ENCODE measurements at regions not wholly inside any gene's neighbourhood (a gene's known extent, or its start where the extent isn't known, plus 50 kb on each side); places are given as distances from the start of the nearest gene placed in this dataset.

DNA sequence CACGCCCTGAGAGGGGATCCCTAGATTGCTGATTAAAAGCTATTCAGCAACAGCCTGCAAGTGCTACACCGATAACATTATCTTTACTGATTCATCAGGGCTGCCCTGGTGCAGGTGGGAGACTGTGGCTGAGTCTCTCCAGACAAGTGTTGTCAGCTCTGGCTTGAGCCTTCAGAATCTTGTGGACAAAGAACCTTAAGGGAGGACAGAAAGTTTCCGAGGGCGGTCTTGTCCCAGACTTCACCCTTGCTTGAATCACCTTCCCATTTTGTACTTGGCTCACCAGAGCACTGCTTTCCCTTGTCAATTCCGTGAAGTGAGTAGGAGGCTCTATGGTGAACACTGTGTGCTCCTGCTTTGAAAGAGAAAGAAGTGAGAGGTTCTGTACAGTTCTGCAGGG lies 88.6 kb upstream of the PCSK2 start:
- TF ChIP-seq CTCF (IDR thresholded peaks at IDR 0.05; ENCODE audit: insufficient read depth, low read length, poor library complexity, severe bottlenecking) = no peak
- DNase-seq (ENCODE audit: extremely low read depth, insufficient read length) = no peak
- H3K36me3 ChIP-seq (ENCODE audit: control insufficient read depth, insufficient read depth, low read length) = no peaks in the 10 kb centered on the region
- H3K27me3 ChIP-seq (replicated peaks; ENCODE audit: control insufficient read depth, insufficient read depth, low read length) = no peaks in the 10 kb centered on the region
- H3K4me3 ChIP-seq (replicated peaks; ENCODE audit: low read depth, low read length) = no peak overlapping the region

GRCh38 chr20:17140894-17141293 lies 85.9 kb upstream of the PCSK2 start:
- Histone ChIP-seq H3K36me3 (ENCODE audit: control insufficient read depth, insufficient read depth, low read length) (no peaks in the 10 kb centered on the region), H3K4me3 (replicated peaks; ENCODE audit: low read depth, low read length) (no peak overlapping the region), H3K27me3 (replicated peaks; ENCODE audit: control insufficient read depth, insufficient read depth, low read length) (no peaks in the 10 kb centered on the region)
- DNase-seq (ENCODE audit: extremely low read depth, insufficient read length) = no peak
- TF ChIP-seq CTCF (IDR thresholded peaks at IDR 0.05; ENCODE audit: insufficient read depth, low read length, poor library complexity, severe bottlenecking) = no peak

- no peak for TF ChIP-seq CTCF (IDR thresholded peaks at IDR 0.05; ENCODE audit: insufficient read depth, low read length, poor library complexity, severe bottlenecking)
- Histone ChIP-seq H3K27me3 (replicated peaks; ENCODE audit: control insufficient read depth, insufficient read depth, low read length) (no peaks in the 10 kb centered on the region), H3K4me3 (replicated peaks; ENCODE audit: low read depth, low read length) (no peak overlapping the region), H3K36me3 (ENCODE audit: control insufficient read depth, insufficient read depth, low read length) (no peaks in the 10 kb centered on the region)
- DNase-seq (ENCODE audit: extremely low read depth, insufficient read length) = no peak
These were observed 85.3 kb upstream of the PCSK2 start for GRCh38 chr20:17141568-17141967.

DNA sequence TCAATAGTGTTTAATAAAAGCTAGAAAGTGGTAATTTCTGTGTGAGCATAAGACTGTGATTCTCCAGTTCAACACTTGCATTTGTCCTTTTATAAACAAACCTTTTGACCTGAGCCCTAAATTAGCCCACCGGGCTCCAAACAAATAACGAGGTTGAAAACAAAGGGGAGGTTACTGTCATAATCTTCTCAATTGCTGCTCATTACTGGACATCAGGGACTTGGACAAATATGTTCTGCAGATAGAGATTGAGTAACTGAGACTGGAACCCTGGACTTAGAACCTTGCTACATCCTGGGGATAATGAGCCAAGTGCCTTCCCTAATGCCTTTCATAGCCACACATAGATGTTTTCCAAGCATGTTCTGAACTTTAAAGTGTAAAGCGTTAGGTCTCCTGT lies 84.2 kb upstream of the PCSK2 start:
- H3K36me3 ChIP-seq (ENCODE audit: control insufficient read depth, insufficient read depth, low read length) = no peaks in the 10 kb centered on the region
- DNase-seq (ENCODE audit: extremely low read depth, insufficient read length) = no peak
- H3K4me3 ChIP-seq (replicated peaks; ENCODE audit: low read depth, low read length) = no peak overlapping the region
- no peak for TF ChIP-seq CTCF (IDR thresholded peaks at IDR 0.05; ENCODE audit: insufficient read depth, low read length, poor library complexity, severe bottlenecking)
- H3K27me3 ChIP-seq (replicated peaks; ENCODE audit: control insufficient read depth, insufficient read depth, low read length) = no peaks in the 10 kb centered on the region

DNA sequence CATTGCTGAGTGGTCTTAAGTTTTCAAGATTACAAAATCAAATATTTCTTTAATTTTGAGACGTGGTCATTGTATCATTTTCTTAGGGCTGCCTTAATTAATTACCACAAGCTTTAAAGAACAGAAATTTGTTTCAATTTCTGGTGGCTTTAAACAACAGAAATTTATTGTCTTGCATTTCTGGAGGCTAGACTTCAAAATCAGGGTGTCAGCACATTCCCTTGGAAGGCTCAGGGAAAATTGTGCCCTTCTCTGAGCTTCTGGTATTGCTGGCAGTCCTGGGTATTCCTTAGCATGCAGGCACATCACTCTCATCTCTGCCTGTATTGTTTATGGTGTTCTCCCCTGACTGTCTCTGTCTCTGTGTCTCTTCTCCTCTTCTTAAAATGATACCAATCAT lies 76.0 kb upstream of the PCSK2 start:
- Histone ChIP-seq H3K27me3 (replicated peaks; ENCODE audit: control insufficient read depth, insufficient read depth, low read length) (no peaks in the 10 kb centered on the region; the same call in 1 of the 2 replicates), H3K4me3 (replicated peaks; ENCODE audit: low read depth, low read length) (no peak overlapping the region), H3K36me3 (ENCODE audit: control insufficient read depth, insufficient read depth, low read length) (no peaks in the 10 kb centered on the region)
- TF ChIP-seq CTCF (IDR thresholded peaks at IDR 0.05; ENCODE audit: insufficient read depth, low read length, poor library complexity, severe bottlenecking) = no peak
- DNase-seq (ENCODE audit: extremely low read depth, insufficient read length) = no peak

DNA sequence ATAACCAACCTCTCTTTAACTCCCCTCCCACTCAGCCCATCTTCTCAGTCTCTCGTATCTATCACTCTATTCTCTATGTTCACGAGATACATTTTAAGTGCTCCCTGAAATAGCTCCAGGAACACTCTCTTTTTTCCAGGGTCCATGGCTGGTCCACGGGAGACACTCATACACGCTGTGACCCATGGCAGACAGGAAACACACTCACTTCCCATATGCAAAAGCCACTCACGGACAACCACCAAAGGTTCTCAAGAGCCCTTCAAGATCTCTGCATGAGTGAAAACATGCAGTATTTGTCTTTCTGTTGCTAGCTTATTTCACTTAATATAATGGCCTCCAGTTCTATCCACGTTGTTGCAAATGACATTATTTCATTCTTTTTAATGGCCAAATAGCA lies 71.4 kb upstream of the PCSK2 start:
- no peak for DNase-seq (ENCODE audit: extremely low read depth, insufficient read length)
- no peaks in the 10 kb centered on the region for H3K27me3 ChIP-seq (replicated peaks; ENCODE audit: control insufficient read depth, insufficient read depth, low read length)
- no peak for TF ChIP-seq CTCF (IDR thresholded peaks at IDR 0.05; ENCODE audit: insufficient read depth, low read length, poor library complexity, severe bottlenecking)
- no peaks in the 10 kb centered on the region for H3K36me3 ChIP-seq (ENCODE audit: control insufficient read depth, insufficient read depth, low read length)
- no peak overlapping the region for H3K4me3 ChIP-seq (replicated peaks; ENCODE audit: low read depth, low read length)

All from GM06990 (cell line).